ENCODE measurements at regions not wholly inside any gene's neighbourhood (a gene's known extent, or its start where the extent isn't known, plus 50 kb on each side); places are given as distances from the start of the nearest gene placed in this dataset.

GRCh38 chr5:3237276-3237868 is 358.3 kb upstream of the IRX1 start (continued):
- TF ChIP-seq EZH2phosphoT487 (IDR thresholded peaks at IDR 0.05; ENCODE audit: unreplicated experiment): no peak
- no peak for TF ChIP-seq JUNB (IDR thresholded peaks at IDR 0.05; ENCODE audit: unreplicated experiment)
- TF ChIP-seq POLR2AphosphoS5 (IDR thresholded peaks at IDR 0.05; ENCODE audit: low read depth): no peak
- no peak for TF ChIP-seq ZNF114 (CRISPR knock-in tag; IDR thresholded peaks at IDR 0.05)

GRCh38 chr5:3234566-3234965 is 361.1 kb upstream of the IRX1 start:
- H3F3A ChIP-seq (replicated peaks; ENCODE audit: low read depth): no peaks in the 10 kb centered on the region
- H4K20me1 ChIP-seq (replicated peaks; ENCODE audit: insufficient read depth): no peaks in the 10 kb centered on the region
- no peak overlapping the region for H3K4me3 ChIP-seq
- peaks cover 2% of the 10 kb centered on the region; the same call in 1 of the 2 replicates for H3K36me3 ChIP-seq (ENCODE audit: insufficient read depth)
- Mint-ChIP-seq H3K36me3 (ENCODE audit: low read depth) (peaks cover 29% of the 10 kb centered on the region), H3K27ac (no peak overlapping the region), H3K4me3 (no peak overlapping the region), H3K4me1 (no peaks in the 10 kb centered on the region), H3K27me3 (ENCODE audit: insufficient read depth, low read depth, poor library complexity) (peaks cover 6% of the 10 kb centered on the region), H3K9me3 (peaks cover 41% of the 10 kb centered on the region)
- H3K4me2 ChIP-seq: no peak overlapping the region
- H3K27ac ChIP-seq (ENCODE audit: low read depth): no peak overlapping the region
- DNase-seq (ENCODE audit: low spot score) (no peak), ATAC-seq (no peak)
- H3K79me2 ChIP-seq (replicated peaks; ENCODE audit: insufficient read depth): no peaks in the 10 kb centered on the region
- TF ChIP-seq ZNF331 (CRISPR knock-in tag; IDR thresholded peaks at IDR 0.05; ENCODE audit: low read depth) (no peak), CTCF (conservative IDR thresholded peaks at IDR 0.05; ENCODE audit: low read depth in 2 of 2) (no peak), CREB1 (CRISPR knock-in tag; IDR thresholded peaks at IDR 0.05; ENCODE audit: low read depth) (no peak), POLR2AphosphoS5 (IDR thresholded peaks at IDR 0.05; ENCODE audit: low read depth) (no peak), ZNF114 (CRISPR knock-in tag; IDR thresholded peaks at IDR 0.05) (no peak), JUNB (IDR thresholded peaks at IDR 0.05; ENCODE audit: unreplicated experiment) (no peak), STAT1 (IDR thresholded peaks at IDR 0.05; ENCODE audit: unreplicated experiment) (no peak), ZNF462 (CRISPR knock-in tag; IDR thresholded peaks at IDR 0.05) (no peak)
- no peaks in the 10 kb centered on the region for H3K27me3 ChIP-seq (ENCODE audit: insufficient read depth)
- no peak overlapping the region for H2AFZ ChIP-seq
- no peaks in the 10 kb centered on the region for H3K4me1 ChIP-seq (ENCODE audit: insufficient read depth)
- no peaks in the 10 kb centered on the region for H3K9me2 ChIP-seq (ENCODE audit: insufficient read depth)
